GM04503 (cell line): ENCODE measurements at regions not wholly inside any gene's neighbourhood (a gene's known extent, or its start where the extent isn't known, plus 50 kb on each side); places are given as distances from the start of the nearest gene placed in this dataset.

Experiments used
- DNase-seq: peaks from one replicate; pipeline ENCODE4 v3.0.0-alpha.2; 2012; ENCODE audit warnings: low read depth

- no peak for DNase-seq
Measured at GRCh38 chr10:2173327-2173726, 436.0 kb upstream of the ADARB2 start.

GRCh38 chr10:2165771-2166460 is 428.6 kb upstream of the ADARB2 start:
- no peak for DNase-seq

DNA sequence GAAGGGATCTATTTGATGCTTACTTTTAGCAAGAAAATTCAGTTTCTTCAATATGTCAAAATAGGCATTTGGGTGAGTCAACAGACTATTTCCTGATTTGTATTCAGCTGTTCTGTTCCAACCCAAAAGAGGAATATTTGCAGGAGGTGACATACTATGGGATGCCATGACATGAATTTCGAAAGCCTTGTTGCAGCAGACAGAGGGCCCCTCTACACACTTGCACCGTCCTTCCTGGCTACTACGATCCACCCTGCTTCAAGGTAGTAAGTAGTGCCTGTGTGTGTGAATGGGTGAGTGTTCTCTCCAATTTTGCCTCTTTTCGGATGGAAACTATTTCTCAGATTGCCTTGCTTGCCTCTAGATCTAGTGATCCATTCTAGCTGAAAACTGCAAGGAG is 413.0 kb upstream of the ADARB2 start:
- no peak for DNase-seq

DNA sequence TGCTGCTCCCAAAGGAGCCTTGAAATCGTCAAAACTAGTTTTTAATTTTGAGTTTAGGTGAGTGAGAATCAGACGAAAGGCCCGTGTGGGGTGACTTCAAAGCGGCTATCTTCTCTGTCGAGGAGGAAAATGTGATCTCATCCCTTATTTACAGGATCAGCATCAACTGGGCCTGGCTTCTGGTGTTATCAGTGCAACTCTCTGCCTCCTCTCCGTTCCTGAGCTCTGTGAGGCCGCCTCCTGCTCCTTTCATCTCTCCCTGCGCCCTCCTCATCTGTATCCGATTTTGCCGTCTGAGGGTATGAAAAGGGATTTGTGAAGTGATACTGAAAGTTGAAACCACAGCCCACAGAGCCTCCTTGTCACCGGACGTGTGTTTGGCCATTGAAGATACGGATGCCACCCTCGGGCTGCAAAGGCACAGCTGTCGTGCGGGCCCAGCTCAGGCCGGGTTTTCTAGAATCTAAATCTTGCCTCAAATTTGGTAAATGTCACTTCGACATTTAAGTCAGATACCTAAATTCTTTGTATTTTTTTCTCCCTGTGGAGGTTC is 408.7 kb upstream of the ADARB2 start:
- DNase-seq = no peak

GRCh38 chr10:2145491-2145890 is 408.2 kb upstream of the ADARB2 start:
- no peak for DNase-seq

DNA sequence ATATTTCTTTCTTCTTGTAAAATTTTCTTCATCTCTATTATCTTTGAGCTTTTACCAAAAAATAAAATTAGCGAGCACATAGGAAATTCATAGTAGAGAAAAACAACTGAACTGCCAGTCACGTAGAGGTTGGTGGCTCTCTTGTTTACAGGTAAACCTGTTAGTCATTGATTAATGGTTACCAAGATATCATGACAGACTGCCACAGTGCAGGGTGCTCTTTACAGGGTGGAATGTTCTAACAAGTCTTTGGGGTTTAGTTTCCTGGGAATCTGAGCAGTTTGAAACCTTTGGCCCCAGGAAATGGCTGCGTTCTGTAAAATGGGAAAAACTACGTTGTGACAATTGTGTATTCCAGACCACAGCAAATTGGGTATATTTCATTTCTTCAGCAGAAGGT is 407.3 kb upstream of the ADARB2 start:
- no peak for DNase-seq

DNA sequence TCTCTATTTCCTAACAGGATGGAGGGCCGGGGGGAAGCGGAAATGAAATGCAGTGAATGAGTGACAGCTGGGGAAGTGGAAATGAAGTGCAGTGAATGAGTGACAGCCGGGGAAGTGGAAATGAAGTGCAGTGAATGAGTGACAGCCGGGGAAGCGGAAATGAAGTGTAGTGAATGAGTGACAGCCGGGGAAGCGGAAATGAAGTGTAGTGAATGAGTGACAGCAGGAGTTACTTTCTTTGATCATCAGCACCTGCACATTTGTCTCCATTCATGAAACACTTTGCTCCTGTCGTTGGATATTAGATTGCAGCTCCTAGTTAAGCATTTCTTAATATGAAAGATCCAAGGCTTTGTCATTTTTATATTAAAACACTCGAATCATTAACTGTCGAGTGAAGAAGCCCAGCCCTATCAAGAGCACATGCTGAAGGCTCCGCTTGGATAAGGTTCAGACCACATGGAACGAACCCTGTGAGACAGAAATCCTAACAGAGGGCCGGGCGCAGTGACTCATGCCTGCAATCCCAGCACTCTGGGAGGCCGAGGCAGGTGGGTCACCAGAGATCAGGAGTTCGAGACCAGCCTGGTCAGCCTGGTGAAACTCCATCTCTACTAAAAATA is 406.0 kb upstream of the ADARB2 start:
- no peak for DNase-seq

- no peak for DNase-seq
Measured at GRCh38 chr10:2139746-2140145, 402.4 kb upstream of the ADARB2 start.

GRCh38 chr10:2137549-2138174 is 400.3 kb upstream of the ADARB2 start:
- DNase-seq = no peak

GRCh38 chr10:2130705-2131305 is 393.5 kb upstream of the ADARB2 start:
- no peak for DNase-seq

- DNase-seq = no peak
Measured at GRCh38 chr10:2128991-2129390, 391.7 kb upstream of the ADARB2 start.

GRCh38 chr10:2124135-2124534 is 386.8 kb upstream of the ADARB2 start:
- DNase-seq = no peak

DNA sequence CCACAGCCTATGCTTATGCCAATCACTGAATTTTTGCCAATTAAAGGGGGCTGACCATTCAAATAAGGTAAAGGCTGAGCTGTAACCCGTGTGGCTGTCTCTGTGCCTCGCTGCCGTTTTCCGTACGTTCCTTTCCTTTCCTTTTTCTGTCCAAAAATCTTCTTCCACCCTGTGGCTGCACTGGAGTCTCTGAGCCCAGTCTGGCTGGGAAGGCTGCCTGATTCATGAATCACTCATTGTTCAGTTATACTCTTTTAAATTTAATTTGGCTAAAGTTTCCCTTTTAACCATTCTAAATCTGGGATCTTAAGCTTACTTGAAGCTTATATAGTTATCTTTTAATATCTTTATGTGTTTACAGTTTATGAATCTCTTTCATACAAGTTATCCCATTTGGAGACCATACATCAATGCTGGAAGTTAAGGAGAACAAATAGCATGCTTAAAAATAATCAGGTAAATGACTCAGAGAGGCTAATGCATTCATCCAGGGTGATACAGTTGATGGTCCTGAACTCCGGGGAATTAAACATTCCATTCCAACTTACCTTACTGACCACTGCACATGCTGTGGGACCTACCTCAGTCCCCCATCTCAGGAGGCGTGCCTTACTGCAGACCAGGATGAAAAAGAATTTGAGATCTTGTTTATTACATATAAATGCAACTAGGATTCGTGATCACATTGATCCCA is 385.3 kb upstream of the ADARB2 start:
- no peak for DNase-seq

- DNase-seq = no peak
Measured at GRCh38 chr10:2121929-2122328, 384.6 kb upstream of the ADARB2 start.

- no peak for DNase-seq
Measured at GRCh38 chr10:2121315-2121714, 384.0 kb upstream of the ADARB2 start.

DNA sequence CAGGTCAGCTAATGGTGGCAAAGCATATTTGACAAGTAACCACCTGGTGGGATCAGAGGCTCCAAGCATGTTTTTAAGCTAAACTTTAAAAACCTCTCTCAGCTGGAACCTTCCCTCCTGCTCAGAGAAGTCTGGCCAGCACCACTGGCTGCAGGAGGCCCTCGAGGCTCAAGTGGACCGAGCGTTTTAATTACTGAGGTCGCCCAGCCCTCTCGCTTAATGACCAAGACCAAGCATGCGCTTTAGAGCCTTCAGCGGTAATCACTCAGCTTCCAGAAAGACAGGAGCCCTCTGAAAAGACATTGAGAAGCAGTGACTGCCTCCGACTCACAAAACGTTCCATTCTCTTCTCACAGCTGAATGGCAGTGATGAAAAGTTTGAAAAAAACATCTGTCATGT is 383.4 kb upstream of the ADARB2 start:
- DNase-seq = no peak

GRCh38 chr10:2119316-2119715 is 382.0 kb upstream of the ADARB2 start:
- DNase-seq = no peak

- no peak for DNase-seq
Measured at GRCh38 chr10:2118201-2118600, 380.9 kb upstream of the ADARB2 start.

GRCh38 chr10:2117641-2118040 is 380.3 kb upstream of the ADARB2 start:
- DNase-seq = no peak

GRCh38 chr10:2111965-2112364 is 374.6 kb upstream of the ADARB2 start:
- DNase-seq = no peak

DNA sequence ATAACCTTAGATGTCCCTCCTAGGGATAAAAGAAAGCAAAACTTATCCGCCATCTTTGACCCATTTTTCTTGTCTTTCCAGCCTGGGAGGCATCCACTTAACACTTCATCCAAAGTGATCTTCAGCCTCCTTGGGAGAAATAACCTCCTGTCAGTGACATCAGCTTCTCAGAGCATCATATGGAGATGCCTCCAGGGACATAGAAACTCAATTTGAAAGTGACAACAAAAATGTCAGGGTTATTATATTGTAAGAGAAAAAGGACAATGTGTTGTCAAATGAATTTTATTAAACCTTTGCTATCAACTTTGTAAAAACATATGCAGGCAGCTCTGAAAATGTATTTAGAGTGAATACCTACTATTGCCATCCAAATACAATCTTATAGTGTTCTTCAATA is 371.2 kb upstream of the ADARB2 start:
- DNase-seq = no peak

- DNase-seq = no peak
Measured at GRCh38 chr10:2106641-2107040, 369.3 kb upstream of the ADARB2 start.
